NB4 (cell line): ENCODE measurements at regions not wholly inside any gene's neighbourhood (a gene's known extent, or its start where the extent isn't known, plus 50 kb on each side); places are given as distances from the start of the nearest gene placed in this dataset.

Experiments used
- CTCF ChIP-seq: IDR thresholded peaks from one replicate; pipeline ENCODE4 v1.5.1; 2012; ENCODE audit warnings: low read depth, low read length
- MAX ChIP-seq: IDR thresholded peaks from 2 replicates; pipeline ENCODE4 v1.6.1; 2011; ENCODE audit warnings: low read depth, low read length
- POLR2A ChIP-seq: IDR thresholded peaks from 2 replicates; pipeline ENCODE4 v1.6.1; 2011; ENCODE audit warnings: mild to moderate bottlenecking; ENCODE audit not compliant: insufficient read length; ENCODE audit errors: extremely low read depth

- no peak for TF ChIP-seq MAX
- TF ChIP-seq CTCF, result no peak
- TF ChIP-seq POLR2A, result no peak
These were observed 51.3 kb upstream of the AMZ2 start for GRCh38 chr17:68196394-68197090.
